DOHH2 (cell line): ENCODE measurements at regions not wholly inside any gene's neighbourhood (a gene's known extent, or its start where the extent isn't known, plus 50 kb on each side); places are given as distances from the start of the nearest gene placed in this dataset.

ENCODE experiments used
- EZH2phosphoT487 ChIP-seq: fragments of 200-600 bp; sonication (generic); IDR thresholded peaks from 2 replicates; pipeline ENCODE4 v1.6.1; 2017; ENCODE audit warnings: borderline replicate concordance, mild to moderate bottlenecking, antibody characterized with exemption, low read length, moderate library complexity, mixed read lengths
- TF ChIP-seq, protein P1 (sequence below): fragments of 200-600 bp; sonication (generic); IDR thresholded peaks from one replicate; pipeline ENCODE4 v1.5.1; 2014; ENCODE audit warnings: antibody characterized with exemption, mild to moderate bottlenecking, low read depth, low read length; ENCODE audit not compliant: poor library complexity, severe bottlenecking

DNA sequence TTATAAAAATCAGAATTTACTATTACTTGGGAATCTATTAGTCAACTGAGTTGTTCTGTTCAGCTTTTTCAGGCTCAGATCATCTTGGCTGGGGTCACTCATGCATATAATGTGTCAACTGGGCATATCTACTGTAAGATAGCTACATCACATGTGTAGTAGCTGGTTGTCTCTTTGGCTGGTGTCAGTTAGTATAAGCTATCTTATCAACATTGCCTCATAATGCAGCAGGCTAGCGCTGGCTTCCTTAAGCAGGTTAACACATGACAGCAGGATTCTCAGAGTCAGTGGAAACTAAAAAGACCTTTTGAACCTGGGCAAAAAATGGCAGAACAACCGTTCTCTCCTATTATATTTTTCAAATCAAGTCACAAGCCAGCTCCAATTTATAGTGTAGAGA, 378.3 kb upstream of the PCDH10 start:
- TF ChIP-seq, protein P1, sequence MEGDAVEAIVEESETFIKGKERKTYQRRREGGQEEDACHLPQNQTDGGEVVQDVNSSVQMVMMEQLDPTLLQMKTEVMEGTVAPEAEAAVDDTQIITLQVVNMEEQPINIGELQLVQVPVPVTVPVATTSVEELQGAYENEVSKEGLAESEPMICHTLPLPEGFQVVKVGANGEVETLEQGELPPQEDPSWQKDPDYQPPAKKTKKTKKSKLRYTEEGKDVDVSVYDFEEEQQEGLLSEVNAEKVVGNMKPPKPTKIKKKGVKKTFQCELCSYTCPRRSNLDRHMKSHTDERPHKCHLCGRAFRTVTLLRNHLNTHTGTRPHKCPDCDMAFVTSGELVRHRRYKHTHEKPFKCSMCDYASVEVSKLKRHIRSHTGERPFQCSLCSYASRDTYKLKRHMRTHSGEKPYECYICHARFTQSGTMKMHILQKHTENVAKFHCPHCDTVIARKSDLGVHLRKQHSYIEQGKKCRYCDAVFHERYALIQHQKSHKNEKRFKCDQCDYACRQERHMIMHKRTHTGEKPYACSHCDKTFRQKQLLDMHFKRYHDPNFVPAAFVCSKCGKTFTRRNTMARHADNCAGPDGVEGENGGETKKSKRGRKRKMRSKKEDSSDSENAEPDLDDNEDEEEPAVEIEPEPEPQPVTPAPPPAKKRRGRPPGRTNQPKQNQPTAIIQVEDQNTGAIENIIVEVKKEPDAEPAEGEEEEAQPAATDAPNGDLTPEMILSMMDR = no peak
- TF ChIP-seq EZH2phosphoT487 = no peak
